ENCODE measurements at regions not wholly inside any gene's neighbourhood (a gene's known extent, or its start where the extent isn't known, plus 50 kb on each side); places are given as distances from the start of the nearest gene placed in this dataset.

DNA sequence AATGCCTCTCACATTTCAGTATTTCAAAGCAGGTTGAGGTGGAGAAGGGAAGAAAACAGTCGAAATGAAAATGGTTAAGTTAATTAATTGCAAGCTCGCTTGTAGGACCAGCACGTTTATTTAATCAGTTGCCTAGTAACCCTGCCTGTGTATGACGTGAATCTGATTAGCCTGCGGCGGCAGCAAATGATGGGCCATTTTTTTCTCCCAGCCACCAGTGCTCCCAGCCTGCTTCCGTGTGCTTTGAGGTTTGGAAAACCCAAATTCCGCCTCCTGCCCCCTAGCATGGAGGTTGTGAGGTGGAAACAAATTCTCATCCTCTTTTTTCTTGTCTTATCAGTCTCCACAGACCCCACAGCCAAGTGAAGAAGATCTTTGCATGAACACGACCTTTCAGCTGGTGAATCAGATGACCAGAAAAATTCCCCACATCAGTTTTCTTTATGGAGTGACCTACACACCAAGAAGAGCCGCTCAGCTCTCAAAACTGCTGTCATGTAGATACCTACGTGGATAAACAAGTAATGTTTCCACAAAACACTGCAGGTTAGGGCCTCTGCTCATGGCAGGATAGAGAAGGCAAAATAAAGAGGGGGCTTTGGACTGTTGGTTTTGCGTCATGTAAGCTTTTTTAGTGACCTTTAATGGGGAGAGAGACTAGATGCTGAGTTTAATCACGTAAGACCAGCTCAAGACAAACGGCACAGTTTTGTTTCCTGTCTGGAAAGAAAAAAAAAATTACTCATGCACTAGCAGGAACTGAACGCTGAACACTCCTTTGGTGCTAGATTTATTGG is 572.9 kb upstream of the NOX3 start:
- DNase-seq: peak; percentile 24

DNA sequence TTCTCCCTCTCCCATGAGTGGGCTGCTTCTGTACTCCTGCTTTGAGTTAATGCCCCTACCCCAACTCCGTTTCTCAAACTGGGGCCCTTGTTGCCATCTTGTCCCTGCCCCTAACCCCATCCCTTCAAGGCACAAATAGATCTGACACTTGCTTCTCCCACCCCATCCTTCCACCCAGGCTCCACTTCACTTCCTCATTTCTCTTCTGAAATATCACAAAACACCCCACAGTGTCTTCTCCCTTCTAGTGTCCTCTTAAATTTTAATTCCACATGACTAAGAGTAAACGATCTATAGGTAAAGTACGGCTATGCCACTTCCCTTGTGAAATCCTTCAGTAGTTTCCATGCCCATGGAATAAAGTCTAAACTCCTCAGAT is 571.6 kb upstream of the NOX3 start:
- DNase-seq: no peak

DNA sequence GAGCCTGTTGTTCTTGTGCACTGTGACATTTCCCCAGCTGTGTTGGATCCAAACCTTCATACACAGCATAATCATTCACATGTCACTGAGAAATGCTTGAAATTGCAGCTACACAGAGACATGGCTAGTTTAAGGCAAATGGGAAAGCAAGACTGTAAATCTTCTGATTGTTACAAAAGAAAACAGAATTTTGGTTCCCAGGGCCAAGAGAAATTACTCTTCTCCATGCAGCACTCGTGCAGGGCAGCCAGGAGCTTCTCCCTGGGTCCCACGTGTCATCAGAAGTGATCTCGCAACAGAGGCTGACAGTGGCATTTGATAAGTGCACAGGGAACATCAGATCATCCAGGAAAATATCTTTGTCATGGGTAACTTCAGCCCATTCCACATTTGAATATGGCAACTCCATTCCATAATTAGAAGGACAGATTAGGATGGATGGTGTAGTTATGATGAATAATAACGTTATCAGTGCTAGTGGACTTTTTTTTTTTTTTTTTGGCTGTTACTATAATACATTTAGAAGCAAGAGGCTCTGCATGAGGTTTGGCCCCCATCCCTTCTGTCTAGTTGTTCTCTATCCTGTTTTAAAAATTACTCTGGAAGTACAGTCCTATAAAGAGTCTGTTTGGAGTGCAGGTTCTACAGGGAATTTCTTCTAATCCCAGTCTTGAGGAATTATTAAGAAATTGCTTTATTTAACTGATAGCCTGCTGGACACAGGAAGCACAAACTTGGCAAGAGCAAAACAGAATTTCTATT is 571.0 kb upstream of the NOX3 start:
- no peak for DNase-seq

DNA sequence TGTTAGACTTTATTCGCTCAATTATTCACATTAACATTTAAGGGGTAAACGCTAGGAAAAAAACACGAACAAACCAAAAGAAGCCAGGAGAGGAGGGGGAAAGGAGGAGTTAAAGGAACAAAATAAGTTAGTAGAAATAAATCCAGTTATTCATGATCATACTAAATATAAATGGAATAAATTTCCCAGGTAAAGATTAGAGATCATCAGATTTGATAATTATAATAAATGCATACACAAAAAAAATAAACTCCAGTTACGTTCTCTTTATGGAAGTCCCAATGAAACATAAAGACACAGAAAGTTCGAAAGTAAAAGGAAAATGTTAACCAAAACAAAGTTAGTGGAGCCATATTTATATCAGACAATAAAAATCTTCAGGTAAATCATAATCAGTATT is 568.7 kb upstream of the NOX3 start:
- DNase-seq: no peak

DNA sequence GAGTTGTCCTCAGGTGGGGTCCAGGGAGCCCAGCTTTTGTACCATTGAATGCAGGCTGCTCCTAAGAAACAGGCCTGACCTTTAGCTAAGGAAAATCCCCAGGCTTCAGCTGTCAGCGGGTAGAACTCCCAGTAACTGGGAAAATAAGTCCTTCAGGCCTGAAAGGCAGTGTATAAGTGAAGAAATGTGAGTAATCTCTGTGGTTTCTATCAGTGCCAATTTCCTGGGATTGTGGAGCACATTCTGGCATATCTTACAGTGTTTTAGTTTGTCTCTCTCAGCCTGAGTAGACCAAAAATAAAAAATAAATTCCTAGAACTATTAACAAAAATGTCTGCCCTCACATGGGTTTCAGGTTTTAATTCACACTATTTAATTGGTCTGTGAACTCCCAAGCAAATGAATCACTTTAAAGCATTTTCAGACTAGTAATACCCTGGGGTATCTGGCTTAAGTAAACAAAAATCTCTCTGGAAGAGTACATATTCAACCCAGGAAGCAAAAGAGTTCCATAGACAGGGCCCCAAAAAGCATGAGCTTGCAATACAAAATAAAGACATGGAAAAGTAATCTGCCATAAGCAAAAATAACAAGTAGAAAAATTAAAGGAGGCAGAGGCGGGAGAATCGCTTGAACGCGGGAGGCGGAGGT is 566.2 kb upstream of the NOX3 start:
- peak; percentile 75 for DNase-seq

DNA sequence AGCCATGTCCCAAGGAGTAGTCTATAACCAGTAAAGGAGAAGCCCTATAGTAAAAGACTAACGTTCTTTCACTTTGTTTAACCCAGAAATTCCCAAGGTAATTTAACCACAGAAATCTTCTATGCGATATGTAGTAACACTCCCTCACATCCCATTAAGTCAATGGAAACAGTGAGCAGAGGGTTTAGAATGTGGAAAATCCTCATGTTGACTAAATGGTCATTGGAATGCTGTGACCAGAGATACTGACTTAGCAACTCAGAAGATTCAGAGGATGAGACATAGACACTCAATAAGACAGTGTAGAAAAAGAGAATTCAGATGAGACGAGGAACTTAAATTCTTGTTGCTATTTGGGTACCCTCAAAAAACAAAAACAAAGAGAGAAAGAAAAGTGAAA is 562.2 kb upstream of the NOX3 start:
- DNase-seq: peak; percentile 67

DNA sequence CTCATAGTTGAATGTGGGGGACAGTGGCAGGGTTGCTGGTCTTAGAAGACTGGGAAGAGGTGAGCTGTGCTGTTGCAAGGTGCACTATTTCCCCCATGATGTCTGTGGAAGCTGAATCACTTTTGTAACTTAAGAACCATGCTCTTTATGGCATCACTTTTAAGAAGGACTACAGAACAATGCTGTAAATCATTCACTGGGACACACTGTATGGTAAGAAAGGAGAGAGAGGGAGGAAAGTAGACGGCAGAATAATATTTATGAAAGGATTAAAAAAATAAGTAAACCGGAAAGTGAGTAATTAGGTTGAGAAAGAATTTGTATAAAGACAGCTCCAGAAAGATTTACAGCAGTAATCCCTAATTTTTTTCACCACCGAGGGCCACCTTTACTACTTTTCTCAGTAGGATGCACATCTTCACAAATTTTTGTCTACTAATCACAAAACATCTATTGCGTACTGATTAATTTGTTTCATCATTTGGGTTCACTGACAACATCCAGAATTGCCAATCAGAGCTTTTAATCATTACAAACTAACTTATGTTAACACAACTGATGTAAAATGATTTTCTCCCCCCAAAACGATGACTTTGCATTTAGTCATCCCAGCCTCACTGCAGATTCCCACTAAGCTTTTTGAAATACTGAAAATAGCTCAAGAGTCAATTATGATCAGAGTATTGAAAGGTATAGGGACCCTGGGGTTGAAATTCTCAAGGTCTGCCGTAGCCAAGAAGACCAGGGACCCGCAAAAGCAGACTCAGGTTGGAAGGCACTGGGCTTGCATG is 560.7 kb upstream of the NOX3 start:
- DNase-seq: no peak

DNA sequence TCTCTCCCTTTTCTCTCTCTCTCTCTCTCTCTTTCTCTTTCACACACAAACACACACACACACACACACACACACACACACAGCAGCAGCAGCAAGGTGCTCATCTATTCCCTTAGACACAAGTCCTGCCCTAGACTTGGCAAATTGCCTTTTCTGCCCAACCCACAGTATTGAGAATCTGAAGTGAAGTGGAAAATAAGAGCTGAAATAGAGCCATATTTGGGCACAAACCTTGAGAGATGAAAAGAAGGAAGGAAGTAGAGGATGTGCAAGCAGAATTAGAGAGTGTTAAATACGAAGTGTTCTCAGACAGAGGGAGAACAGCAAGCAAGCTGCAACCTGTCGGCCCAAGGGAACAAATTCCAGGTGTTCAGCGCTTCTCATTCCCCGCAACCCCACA is 557.5 kb upstream of the NOX3 start:
- no peak for DNase-seq

DNA sequence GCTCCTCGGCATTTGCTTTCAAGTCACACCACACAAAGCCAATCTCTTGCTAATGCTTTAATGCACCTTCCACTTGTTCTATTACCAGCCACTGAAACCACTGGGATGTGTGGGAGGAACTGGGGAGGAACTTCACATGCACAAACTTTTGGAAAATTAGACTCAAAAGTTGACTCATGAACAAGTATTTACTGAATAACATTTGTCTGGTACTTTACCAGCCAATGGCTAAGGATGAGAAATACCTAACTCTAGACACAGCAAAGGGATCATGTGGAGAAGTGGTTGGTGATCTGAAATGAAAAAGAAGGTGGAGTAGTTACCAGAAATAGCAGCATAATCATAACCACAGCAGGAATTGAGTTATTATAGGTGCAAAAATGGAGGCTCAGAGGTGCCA is 554.0 kb upstream of the NOX3 start:
- no peak for DNase-seq

DNA sequence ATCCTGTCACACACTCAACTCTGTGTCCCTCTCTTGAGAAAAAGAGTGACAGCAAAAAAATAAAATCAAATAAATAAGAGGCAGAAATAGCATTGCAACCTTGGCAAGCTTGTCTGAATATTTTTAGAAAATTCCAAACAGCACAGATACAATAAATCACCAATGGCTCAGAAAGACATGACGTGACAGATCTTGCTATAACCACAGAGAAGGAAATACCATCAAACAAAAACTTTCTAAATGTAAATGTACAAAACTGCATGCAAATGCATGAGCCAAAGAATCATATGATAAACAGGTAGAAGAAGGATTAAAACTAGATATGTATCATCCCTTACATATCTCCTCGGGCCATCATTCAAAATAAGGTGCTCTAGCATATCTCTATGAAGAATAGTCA is 549.2 kb upstream of the NOX3 start:
- no peak for DNase-seq

DNA sequence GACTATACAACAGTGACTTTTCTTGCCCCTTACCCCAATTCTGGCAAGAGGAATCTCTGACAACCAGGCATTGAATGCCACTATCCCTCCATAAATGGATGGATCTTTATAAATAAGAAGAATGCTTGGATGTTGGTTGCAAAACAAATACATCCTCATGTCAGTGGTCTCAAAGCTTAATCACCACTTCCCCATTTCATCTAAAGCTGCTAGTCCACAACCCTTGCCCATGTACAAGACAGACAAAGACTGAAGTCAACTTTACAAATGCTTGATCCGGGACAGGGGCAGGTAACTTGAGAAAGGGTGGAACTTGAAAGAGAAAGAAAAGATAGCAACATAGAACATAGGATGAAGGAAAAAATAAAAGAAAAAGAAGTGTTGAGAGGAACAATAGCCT is 540.5 kb upstream of the NOX3 start:
- no peak for DNase-seq

DNA sequence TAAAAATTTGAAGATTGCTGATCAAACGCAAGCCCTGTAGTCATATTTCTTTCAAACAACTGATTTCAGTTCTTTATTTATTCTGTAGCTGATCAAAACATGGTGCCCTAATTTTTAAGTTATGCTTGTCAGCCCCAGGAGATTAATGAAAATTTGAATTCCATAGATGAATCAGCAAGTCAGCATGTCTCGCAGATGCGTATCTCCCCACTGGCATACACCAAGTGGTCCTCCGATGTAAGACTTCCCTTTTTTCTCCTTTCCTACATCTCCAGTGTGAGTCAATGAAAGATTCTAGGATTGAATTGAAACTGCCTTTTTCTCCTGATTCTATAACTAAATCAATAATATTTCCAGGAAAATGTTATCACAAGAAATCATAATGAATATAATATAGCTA is 539.6 kb upstream of the NOX3 start:
- DNase-seq: no peak

DNA sequence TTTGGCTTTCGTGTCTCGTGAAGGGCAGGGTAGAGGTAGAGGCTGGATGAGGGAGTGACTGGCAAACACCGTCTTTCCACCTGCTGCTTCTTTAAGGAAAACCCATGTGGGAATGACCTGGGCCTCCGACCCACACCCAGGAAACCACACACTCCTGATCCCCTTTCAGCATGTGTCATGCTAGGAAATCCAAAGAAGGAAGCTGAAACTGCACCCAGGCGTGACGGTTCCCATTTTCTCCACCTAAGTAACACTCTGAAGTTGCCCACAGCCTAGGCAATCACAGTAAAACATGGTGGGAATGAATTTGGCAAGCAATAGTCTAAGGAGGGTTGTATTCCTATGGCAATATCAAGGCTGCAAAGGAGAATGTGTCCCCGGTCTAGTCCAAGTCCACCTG is 538.4 kb upstream of the NOX3 start:
- DNase-seq: no peak

DNA sequence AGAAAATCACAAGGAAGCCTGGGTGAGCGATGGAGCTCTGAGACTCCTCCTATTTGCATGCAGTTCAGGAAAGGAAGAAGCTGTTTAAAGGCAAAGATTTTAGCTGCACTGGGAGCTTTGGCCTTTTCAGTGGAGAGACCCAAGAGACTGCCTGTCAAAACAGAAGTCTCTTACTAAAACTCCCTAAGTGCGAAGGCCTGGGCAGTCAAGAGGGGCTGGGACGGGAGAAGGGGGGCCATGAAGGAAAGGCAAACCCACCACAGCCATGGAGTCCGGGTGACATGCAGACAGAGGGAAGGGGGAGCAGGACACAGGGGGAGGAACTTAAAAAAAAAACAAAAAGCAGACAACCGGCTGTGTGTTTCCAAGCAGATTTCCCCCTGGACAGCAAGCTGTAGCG is 537.6 kb upstream of the NOX3 start:
- no peak for DNase-seq

DNA sequence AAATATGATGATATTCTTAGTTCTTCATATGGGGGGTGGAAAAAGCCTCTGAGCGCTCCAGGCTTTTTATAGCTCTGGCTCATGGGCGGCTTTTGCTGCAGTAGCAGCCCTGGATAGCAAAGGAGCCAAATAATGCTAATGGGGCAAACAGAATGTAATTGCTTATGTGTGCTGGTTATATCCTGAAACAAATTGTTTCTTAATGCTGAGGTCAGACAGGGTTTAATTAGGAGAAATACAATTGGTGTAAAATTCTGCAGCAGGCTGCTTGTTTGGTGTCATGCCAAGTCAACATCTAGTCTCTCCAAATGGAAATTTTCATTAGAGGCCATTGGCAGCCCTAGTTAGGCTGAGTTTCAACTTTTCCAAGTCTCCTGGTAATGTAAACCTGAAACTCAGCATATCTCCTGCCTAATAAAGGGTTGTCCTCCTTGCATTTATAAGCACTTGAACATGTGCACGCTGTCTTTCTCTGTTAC is 530.1 kb upstream of the NOX3 start:
- DNase-seq: no peak

DNA sequence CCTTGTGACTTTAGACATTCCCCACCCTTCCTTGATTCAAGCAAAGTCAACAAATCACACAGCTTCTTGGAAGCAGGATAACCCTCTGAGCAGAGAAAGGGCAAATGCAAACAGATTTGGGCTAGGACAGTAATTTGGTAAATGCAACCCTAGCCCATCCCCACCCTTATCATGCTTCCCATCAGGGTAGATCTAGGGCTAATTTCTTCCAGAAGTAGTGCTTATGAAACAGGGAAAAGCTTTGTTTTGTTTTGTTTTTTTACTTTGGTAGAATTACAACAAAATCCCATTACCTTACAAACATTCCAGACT is 525.1 kb upstream of the NOX3 start:
- no peak for DNase-seq

DNA sequence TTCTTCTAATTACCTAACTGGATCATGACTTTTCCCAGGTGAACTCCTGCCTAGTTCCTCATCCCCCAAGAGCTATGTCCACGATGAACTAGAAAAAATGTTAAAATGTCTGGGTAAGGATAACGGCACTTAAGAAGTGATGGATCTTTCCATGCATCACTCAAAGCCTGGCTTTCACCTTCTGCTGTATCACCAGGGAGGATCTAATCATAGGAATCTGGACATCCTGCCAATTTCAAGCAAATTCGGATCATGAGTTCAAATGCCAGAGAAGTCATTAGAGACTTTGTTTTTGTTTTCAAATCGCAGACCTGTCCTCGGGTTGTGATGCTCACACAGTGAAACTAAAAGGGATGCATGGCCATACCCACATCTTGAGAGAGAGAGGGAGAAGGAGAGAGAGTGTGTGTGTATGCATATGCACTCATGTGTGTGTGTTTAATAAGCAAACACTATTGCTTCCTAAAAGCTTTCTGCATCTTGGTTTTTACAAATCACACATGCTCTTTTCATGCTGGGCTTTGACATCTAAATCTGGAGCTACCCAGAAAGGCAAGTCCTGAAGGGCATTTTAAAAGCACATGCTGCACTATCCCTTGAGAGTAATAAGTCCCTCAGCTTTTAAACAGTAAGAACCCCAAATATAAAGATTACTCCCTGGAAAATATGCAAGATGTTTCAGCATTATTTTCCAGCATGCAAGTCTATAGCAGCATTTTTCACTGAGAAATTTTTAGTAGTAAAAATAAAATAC is 524.6 kb upstream of the NOX3 start:
- DNase-seq: no peak

DNA sequence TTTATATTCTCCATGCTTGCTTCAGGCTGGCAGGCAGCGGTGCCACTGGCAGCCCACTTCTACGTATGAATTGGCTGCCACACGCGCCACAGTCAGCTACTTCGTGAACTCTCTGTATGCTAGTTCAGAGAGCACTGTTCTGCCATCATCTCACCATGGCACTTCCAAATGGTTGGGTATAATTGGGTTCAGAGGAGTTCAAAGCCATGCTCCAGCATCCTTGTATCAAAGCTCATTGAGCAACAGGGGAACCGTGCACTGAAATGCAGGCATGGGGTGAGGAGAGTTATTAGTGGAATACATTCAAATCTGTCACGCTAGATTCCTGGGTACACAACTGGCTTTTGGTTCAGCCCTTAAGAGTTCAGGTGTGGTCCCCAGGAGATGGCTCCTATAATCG is 519.9 kb upstream of the NOX3 start:
- DNase-seq: no peak

DNA sequence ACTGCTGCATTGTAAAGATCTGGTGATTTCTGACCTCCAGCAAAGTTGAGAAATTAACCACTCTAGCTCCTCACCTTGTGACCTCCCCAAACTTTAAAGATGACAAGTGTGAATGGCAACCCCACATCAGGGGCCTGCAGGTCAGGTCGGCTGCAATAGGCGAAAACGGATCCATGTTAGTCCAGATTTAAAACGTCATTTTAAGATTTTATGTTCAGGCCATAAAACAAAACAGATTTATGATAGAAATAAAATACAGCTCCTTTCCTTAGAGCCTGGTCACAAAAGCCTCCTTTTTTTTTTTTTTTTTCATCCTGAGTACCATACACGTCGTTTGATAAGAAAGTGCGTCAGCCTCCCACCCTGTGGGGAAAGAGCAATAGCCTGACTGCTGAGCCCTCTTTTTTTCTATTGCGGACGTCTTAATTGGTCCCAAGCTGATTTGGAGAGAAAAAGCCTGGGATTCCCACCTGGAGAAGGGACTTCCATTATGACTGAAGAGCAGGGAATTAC is 519.2 kb upstream of the NOX3 start:
- DNase-seq: no peak

DNA sequence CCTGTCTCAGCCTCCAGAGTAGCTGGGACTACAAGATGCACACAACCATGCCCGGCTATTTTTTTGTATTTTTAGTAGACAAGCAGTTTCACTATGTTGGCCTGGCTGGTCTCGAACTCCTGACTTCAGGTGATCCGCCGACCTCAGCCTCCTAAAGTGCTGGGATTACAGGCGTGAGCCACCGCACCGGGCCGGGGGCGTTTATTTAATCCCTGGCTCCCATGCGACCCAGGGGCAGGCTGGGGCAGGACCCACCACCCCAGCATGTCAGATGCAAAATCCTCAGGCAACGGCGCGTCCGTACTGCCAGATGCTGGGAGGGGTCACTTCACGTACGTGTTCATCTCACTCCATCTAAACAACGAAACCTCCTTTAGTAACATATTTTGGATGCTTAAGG is 518.7 kb upstream of the NOX3 start:
- no peak for DNase-seq

DNA sequence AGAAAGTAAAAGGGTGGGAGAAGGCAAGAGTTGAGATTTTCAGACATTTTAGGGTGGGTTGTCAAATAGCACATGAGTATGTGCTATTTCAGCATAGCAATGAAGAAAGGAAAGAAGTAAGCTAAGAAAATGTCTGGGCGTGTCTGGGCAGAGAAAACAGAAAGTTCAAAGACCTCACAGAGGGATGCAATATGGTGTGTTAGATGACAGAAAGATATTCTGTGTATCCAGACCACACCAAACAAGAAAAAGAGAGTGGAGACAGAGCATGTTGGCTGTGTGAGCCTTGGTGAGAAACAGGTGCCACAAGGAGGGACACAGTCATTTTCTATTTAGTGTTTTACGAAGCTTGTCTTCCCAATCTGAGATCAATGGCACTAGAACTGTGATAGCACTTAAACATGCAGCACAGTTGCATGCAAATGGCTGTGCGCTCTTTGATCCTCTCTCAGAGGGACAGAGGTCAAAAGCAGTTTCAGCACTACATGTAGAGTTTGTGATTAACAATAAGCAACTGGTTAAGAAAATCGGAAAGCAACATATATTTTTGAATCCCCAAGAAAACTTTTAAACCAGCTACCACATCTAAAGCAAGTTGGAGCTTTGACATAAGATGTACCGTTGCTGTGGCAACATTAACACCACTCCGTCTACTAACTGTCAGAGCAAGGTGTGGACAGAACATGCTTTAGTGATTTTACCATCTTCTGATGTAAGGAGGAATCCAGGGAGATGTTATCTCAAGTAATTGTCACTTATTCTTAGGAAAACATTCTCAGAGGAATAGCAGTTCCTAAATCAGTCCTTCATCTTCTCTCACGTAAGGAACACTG is 515.5 kb upstream of the NOX3 start:
- no peak for DNase-seq
